Left ventricle myocardium inferior (tissue), 1 donor: ENCODE measurements at regions not wholly inside any gene's neighbourhood (a gene's known extent, or its start where the extent isn't known, plus 50 kb on each side); places are given as distances from the start of the nearest gene placed in this dataset.

Experiments
- DNase-seq: peaks from one replicate; pipeline ENCODE4 v3.0.0-alpha.2; 2020
- H3K27ac ChIP-seq: fragments of 200-600 bp; replicated peaks from 2 replicates; pipeline ENCODE4 v1.8.0; 2021
- H3K27me3 ChIP-seq: fragments of 200-600 bp; 2 replicates; pipeline ENCODE4 v1.8.0; 2021; ENCODE audit warnings: low read depth
- H3K36me3 ChIP-seq: fragments of 200-600 bp; 2 replicates; pipeline ENCODE4 v1.8.0; 2021
- H3K4me1 ChIP-seq: fragments of 200-600 bp; 2 replicates; pipeline ENCODE4 v1.8.0; 2021
- H3K4me3 ChIP-seq: fragments of 200-600 bp; 2 replicates; pipeline ENCODE4 v1.8.0; 2021; ENCODE audit warnings: mild to moderate bottlenecking, moderate library complexity
- H3K9me3 ChIP-seq: fragments of 200-600 bp; replicated peaks from 2 replicates; pipeline ENCODE4 v1.8.0; 2021
- intact Hi-C: fragments of 100-400 bp; cut with micrococcal nuclease; formaldehyde crosslinking; loops from one replicate; pipeline ENCODE4 v1.11.0; 2022
- TF ChIP-seq, protein P1 (sequence below): fragments of 200-600 bp; IDR thresholded peaks from 2 replicates; pipeline ENCODE4 v1.8.0; 2021; ENCODE audit warnings: antibody characterized with exemption, mild to moderate bottlenecking, borderline replicate concordance
- donor health status: DM: no; HTN: yes; CAD: no; lungs with severe emphysema.

DNA sequence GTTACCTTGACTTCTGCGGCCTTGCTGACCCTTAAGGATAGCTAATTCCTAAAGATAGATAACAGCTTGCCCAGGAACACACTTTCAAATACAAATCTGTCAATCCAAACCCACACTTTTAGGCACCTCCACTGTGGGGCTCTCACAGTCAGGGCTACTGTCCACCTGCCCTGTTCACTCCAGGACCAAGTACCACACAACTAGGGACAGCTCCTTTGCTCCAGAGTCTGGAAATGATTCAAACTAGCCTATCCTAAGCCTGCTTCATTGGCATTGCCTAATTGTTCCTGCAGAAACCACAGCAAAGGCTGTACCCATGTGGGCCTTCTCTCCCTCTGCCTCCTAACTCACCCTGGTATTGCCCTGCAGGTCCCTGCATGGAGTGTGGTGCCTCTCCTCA lies 538.9 kb upstream of the IGFBP3 start:
- Histone ChIP-seq H3K4me1 (peaks cover 6% of the 10 kb centered on the region), H3K9me3 (peaks cover 59% of the 10 kb centered on the region), H3K27ac (no peak overlapping the region), H3K36me3 (no peaks in the 10 kb centered on the region), H3K27me3 (no peaks in the 10 kb centered on the region), H3K4me3 (no peak overlapping the region)
- DNase-seq: no peak
- TF ChIP-seq, protein P1, sequence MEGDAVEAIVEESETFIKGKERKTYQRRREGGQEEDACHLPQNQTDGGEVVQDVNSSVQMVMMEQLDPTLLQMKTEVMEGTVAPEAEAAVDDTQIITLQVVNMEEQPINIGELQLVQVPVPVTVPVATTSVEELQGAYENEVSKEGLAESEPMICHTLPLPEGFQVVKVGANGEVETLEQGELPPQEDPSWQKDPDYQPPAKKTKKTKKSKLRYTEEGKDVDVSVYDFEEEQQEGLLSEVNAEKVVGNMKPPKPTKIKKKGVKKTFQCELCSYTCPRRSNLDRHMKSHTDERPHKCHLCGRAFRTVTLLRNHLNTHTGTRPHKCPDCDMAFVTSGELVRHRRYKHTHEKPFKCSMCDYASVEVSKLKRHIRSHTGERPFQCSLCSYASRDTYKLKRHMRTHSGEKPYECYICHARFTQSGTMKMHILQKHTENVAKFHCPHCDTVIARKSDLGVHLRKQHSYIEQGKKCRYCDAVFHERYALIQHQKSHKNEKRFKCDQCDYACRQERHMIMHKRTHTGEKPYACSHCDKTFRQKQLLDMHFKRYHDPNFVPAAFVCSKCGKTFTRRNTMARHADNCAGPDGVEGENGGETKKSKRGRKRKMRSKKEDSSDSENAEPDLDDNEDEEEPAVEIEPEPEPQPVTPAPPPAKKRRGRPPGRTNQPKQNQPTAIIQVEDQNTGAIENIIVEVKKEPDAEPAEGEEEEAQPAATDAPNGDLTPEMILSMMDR: no peak
- intact Hi-C loops: no loop called here

DNA sequence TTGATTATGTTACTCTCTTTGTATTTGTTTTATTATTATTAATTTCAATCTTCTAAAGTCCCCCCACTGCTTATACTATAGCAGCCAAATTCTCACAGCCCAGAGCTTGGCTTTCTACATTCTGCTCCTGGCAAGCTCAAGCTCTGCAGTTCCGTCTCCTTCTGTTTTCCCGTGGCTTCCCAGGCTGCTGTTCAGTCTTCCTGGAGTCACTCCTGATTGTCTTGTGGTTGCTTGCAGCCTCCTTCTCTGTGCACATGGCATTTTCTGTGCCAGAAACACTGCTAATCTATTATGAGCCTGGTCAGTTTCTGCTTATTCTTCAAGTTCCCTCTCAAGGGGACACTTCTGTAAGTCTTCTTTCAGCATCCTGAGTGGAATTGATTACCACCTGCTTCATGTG lies 533.7 kb upstream of the IGFBP3 start:
- no peaks in the 10 kb centered on the region for H3K27me3 ChIP-seq
- H3K36me3 ChIP-seq: no peaks in the 10 kb centered on the region
- no peak overlapping the region for H3K4me3 ChIP-seq
- no peak overlapping the region for H3K27ac ChIP-seq
- TF ChIP-seq, protein P1: no peak
- peak; percentile 18 for DNase-seq
- intact Hi-C loops: loop anchor here (5.0 kb wide), 1 partner anchor 482 kb away; no protein-coding TSS in a partner anchor
- H3K9me3 ChIP-seq: peaks cover 8% of the 10 kb centered on the region
- peaks cover 6% of the 10 kb centered on the region for H3K4me1 ChIP-seq

DNA sequence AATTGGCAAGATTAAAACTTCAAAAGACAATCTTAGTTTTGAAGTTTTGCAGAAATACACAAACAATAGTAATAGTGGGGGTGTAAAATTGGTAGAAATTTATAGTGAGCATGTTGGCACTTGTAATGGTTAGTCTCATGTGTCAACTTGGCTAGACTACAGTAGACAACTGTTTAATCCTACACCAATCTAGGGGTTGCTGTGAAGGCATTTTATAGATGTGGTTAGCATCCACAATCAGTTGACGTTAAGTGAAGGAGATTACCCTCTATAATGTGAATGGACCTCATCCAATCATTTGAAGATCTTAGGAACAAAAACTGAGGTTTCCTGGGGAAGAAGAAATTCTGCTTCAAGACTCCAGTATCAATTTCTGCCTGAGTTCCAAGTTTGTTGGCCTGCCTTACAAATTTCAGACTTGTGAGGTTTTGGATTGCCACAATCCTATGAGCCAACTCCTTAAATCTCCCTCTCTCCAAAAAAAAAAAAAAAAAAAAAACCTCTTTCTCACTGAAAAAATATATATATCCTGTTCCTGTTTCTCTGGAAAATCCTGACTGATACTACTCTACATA lies 531.6 kb upstream of the IGFBP3 start:
- H3K27me3 ChIP-seq: no peaks in the 10 kb centered on the region

GRCh38 chr7:46451846-46452245 lies 530.8 kb upstream of the IGFBP3 start:
- no peak overlapping the region for H3K4me3 ChIP-seq
- no peak overlapping the region for H3K27ac ChIP-seq
- H3K4me1 ChIP-seq: peaks cover 6% of the 10 kb centered on the region
- H3K9me3 ChIP-seq: no peaks in the 10 kb centered on the region
- no peak for DNase-seq
- intact Hi-C loops: loop anchor here (5.0 kb wide), 1 partner anchor 485 kb away; no protein-coding TSS in a partner anchor
- no peaks in the 10 kb centered on the region for H3K36me3 ChIP-seq
- TF ChIP-seq, protein P1: no peak
- H3K27me3 ChIP-seq: no peaks in the 10 kb centered on the region

More for the DNA sequence above, 531.6 kb upstream of the IGFBP3 start:
- H3K4me3 ChIP-seq: no peak overlapping the region
- no peak for DNase-seq
- no peak overlapping the region for H3K27ac ChIP-seq
- H3K36me3 ChIP-seq: no peaks in the 10 kb centered on the region
- H3K4me1 ChIP-seq: peaks cover 6% of the 10 kb centered on the region
- intact Hi-C loops: loop anchor here (5.0 kb wide), 1 partner anchor 485 kb away; no protein-coding TSS in a partner anchor
- TF ChIP-seq, protein P1: no peak
- no peaks in the 10 kb centered on the region for H3K9me3 ChIP-seq

- intact Hi-C loops: loop anchor here (5.0 kb wide), 1 partner anchor 486 kb away; no protein-coding TSS in a partner anchor
- Histone ChIP-seq H3K36me3 (no peaks in the 10 kb centered on the region), H3K27ac (no peak overlapping the region), H3K4me1 (peaks cover 2% of the 10 kb centered on the region), H3K4me3 (no peak overlapping the region), H3K9me3 (no peaks in the 10 kb centered on the region), H3K27me3 (no peaks in the 10 kb centered on the region)
- DNase-seq: no peak
- TF ChIP-seq, protein P1: no peak
Observed at GRCh38 chr7:46450886-46451285, 529.8 kb upstream of the IGFBP3 start.
